ENCODE measurements at regions not wholly inside any gene's neighbourhood (a gene's known extent, or its start where the extent isn't known, plus 50 kb on each side); places are given as distances from the start of the nearest gene placed in this dataset.

GRCh38 chr9:20170122-20170521 lies 381.3 kb upstream of the SLC24A2 start:
- Histone ChIP-seq H3K27me3 (no peaks in the 10 kb centered on the region), H3K9me3 (peaks cover 15% of the 10 kb centered on the region), H3K27ac (no peak overlapping the region), H3K36me3 (no peaks in the 10 kb centered on the region), H3K4me3 (no peak overlapping the region), H3K4me1 (no peaks in the 10 kb centered on the region)
- TF ChIP-seq POLR2AphosphoS5 (IDR thresholded peaks at IDR 0.05; ENCODE audit: insufficient read depth in 1 of 2, low read depth in 1 of 2) = no peak
- no peak for TF ChIP-seq CTCF (IDR thresholded peaks at IDR 0.05)
- no peak for DNase-seq (ENCODE audit: extremely low spot score in 2 of 2)
- intact Hi-C loops (cut with DNase I) = no loop called here

- no peak for DNase-seq (ENCODE audit: extremely low spot score in 2 of 2)
- intact Hi-C loops (cut with DNase I) = no loop called here
- Histone ChIP-seq H3K27me3 (no peaks in the 10 kb centered on the region), H3K9me3 (no peaks in the 10 kb centered on the region), H3K36me3 (no peaks in the 10 kb centered on the region), H3K27ac (no peak overlapping the region), H3K4me3 (no peak overlapping the region), H3K4me1 (no peaks in the 10 kb centered on the region)
- no peak for TF ChIP-seq CTCF (IDR thresholded peaks at IDR 0.05)
- no peak for TF ChIP-seq POLR2AphosphoS5 (IDR thresholded peaks at IDR 0.05; ENCODE audit: insufficient read depth in 1 of 2, low read depth in 1 of 2)
- TF ChIP-seq POLR2A (IDR thresholded peaks at IDR 0.05) = no peak
These were observed 363.4 kb upstream of the SLC24A2 start for GRCh38 chr9:20152151-20152725.

GRCh38 chr9:20148416-20148815 lies 359.6 kb upstream of the SLC24A2 start:
- Histone ChIP-seq H3K4me3 (no peak overlapping the region), H3K4me1 (no peaks in the 10 kb centered on the region), H3K36me3 (no peaks in the 10 kb centered on the region), H3K27ac (no peak overlapping the region), H3K9me3 (no peaks in the 10 kb centered on the region), H3K27me3 (no peaks in the 10 kb centered on the region)
- DNase-seq (ENCODE audit: extremely low spot score in 2 of 2) = no peak
- TF ChIP-seq POLR2AphosphoS5 (IDR thresholded peaks at IDR 0.05; ENCODE audit: insufficient read depth in 1 of 2, low read depth in 1 of 2) (no peak), CTCF (IDR thresholded peaks at IDR 0.05) (no peak), POLR2A (IDR thresholded peaks at IDR 0.05) (no peak)
- intact Hi-C loops (cut with DNase I) = no loop called here

GRCh38 chr9:20144197-20144596 lies 355.4 kb upstream of the SLC24A2 start:
- H3K9me3 ChIP-seq = no peaks in the 10 kb centered on the region
- intact Hi-C loops (cut with DNase I) = no loop called here
- no peaks in the 10 kb centered on the region for H3K27me3 ChIP-seq
- no peak overlapping the region for H3K4me3 ChIP-seq
- H3K4me1 ChIP-seq = no peaks in the 10 kb centered on the region
- no peak overlapping the region for H3K27ac ChIP-seq
- no peak for DNase-seq (ENCODE audit: extremely low spot score in 2 of 2)
- no peaks in the 10 kb centered on the region for H3K36me3 ChIP-seq
- TF ChIP-seq CTCF (IDR thresholded peaks at IDR 0.05) = no peak
- TF ChIP-seq POLR2A (IDR thresholded peaks at IDR 0.05) = no peak

- no peaks in the 10 kb centered on the region for H3K36me3 ChIP-seq
- TF ChIP-seq CTCF (IDR thresholded peaks at IDR 0.05) = no peak
- TF ChIP-seq POLR2AphosphoS5 (IDR thresholded peaks at IDR 0.05; ENCODE audit: insufficient read depth in 1 of 2, low read depth in 1 of 2) = no peak
- no peak for TF ChIP-seq POLR2A (IDR thresholded peaks at IDR 0.05)
- H3K27me3 ChIP-seq = no peaks in the 10 kb centered on the region
- intact Hi-C loops (cut with DNase I) = no loop called here
- no peaks in the 10 kb centered on the region for H3K4me1 ChIP-seq
- no peak overlapping the region for H3K27ac ChIP-seq
- H3K4me3 ChIP-seq = no peak overlapping the region
- DNase-seq (ENCODE audit: extremely low spot score in 2 of 2) = no peak
- no peaks in the 10 kb centered on the region for H3K9me3 ChIP-seq
These were observed 351.0 kb upstream of the SLC24A2 start for GRCh38 chr9:20139763-20140290.
